SU-DHL-6 (cell line): ENCODE measurements at regions not wholly inside any gene's neighbourhood (a gene's known extent, or its start where the extent isn't known, plus 50 kb on each side); places are given as distances from the start of the nearest gene placed in this dataset.

Experiments used
- CTCF ChIP-seq: fragments of 200-600 bp; sonication (generic); IDR thresholded peaks from one replicate; pipeline ENCODE4 v1.5.1; 2017; ENCODE audit warnings: antibody characterized with exemption, mild to moderate bottlenecking, low read length, moderate library complexity; ENCODE audit not compliant: insufficient read depth, poor library complexity, severe bottlenecking
- EZH2phosphoT487 ChIP-seq: fragments of 200-600 bp; sonication (generic), shearing (Covaris generic); conservative IDR thresholded peaks from 2 replicates; pipeline ENCODE4 v1.6.1; 2018; ENCODE audit warnings: mild to moderate bottlenecking, antibody characterized with exemption, low read length, moderate library complexity, mixed read lengths

GRCh38 chr9:29691145-29691544 is 2117.9 kb upstream of the C9orf72 start:
- TF ChIP-seq CTCF (no peak), EZH2phosphoT487 (no peak)
